ENCODE measurements at regions not wholly inside any gene's neighbourhood (a gene's known extent, or its start where the extent isn't known, plus 50 kb on each side); places are given as distances from the start of the nearest gene placed in this dataset.

GRCh38 chr15:81785181-81785580 lies 260.6 kb downstream of the MEX3B start:
- Histone ChIP-seq H3K4me3 (no peak overlapping the region), H3K27ac (no peak overlapping the region), H3K4me1 (no peaks in the 10 kb centered on the region), H3K36me3 (no peaks in the 10 kb centered on the region), H3K27me3 (no peaks in the 10 kb centered on the region), H3K9me3 (no peaks in the 10 kb centered on the region)
- DNase-seq, result no peak
- intact Hi-C loops (cut with DNase I; ENCODE audit: low total_unique reads), result no loop called here
- TF ChIP-seq CTCF (IDR thresholded peaks at IDR 0.05), result no peak
- no peak for TF ChIP-seq POLR2A (IDR thresholded peaks at IDR 0.05)

GRCh38 chr15:81784751-81785150 lies 261.1 kb downstream of the MEX3B start:
- H3K36me3 ChIP-seq, result no peaks in the 10 kb centered on the region
- H3K27me3 ChIP-seq, result no peaks in the 10 kb centered on the region
- H3K4me1 ChIP-seq, result no peaks in the 10 kb centered on the region
- TF ChIP-seq POLR2A (IDR thresholded peaks at IDR 0.05) (no peak), CTCF (IDR thresholded peaks at IDR 0.05) (no peak)
- DNase-seq, result no peak
- no peaks in the 10 kb centered on the region for H3K9me3 ChIP-seq
- no peak overlapping the region for H3K4me3 ChIP-seq
- H3K27ac ChIP-seq, result no peak overlapping the region
- intact Hi-C loops (cut with DNase I; ENCODE audit: low total_unique reads), result no loop called here

GRCh38 chr15:81783586-81783985 lies 262.2 kb downstream of the MEX3B start:
- no peaks in the 10 kb centered on the region for H3K9me3 ChIP-seq
- no peak for DNase-seq
- H3K4me3 ChIP-seq, result no peak overlapping the region
- H3K27me3 ChIP-seq, result no peaks in the 10 kb centered on the region
- H3K4me1 ChIP-seq, result no peaks in the 10 kb centered on the region
- no peak for TF ChIP-seq CTCF (IDR thresholded peaks at IDR 0.05)
- intact Hi-C loops (cut with DNase I; ENCODE audit: low total_unique reads), result no loop called here
- no peak overlapping the region for H3K27ac ChIP-seq
- no peaks in the 10 kb centered on the region for H3K36me3 ChIP-seq

GRCh38 chr15:81783076-81783475 lies 262.7 kb downstream of the MEX3B start:
- Histone ChIP-seq H3K9me3 (no peaks in the 10 kb centered on the region), H3K27ac (no peak overlapping the region), H3K27me3 (no peaks in the 10 kb centered on the region), H3K4me1 (no peaks in the 10 kb centered on the region), H3K4me3 (no peak overlapping the region), H3K36me3 (no peaks in the 10 kb centered on the region)
- intact Hi-C loops (cut with DNase I; ENCODE audit: low total_unique reads), result no loop called here
- no peak for DNase-seq
- TF ChIP-seq CTCF (IDR thresholded peaks at IDR 0.05) (no peak), POLR2A (IDR thresholded peaks at IDR 0.05) (no peak)

GRCh38 chr15:81781395-81781794 lies 264.4 kb downstream of the MEX3B start:
- H3K27ac ChIP-seq, result no peak overlapping the region
- no peaks in the 10 kb centered on the region for H3K36me3 ChIP-seq
- no peak for DNase-seq
- no peak overlapping the region for H3K4me3 ChIP-seq
- intact Hi-C loops (cut with DNase I; ENCODE audit: low total_unique reads), result no loop called here
- H3K4me1 ChIP-seq, result no peaks in the 10 kb centered on the region
- TF ChIP-seq POLR2A (IDR thresholded peaks at IDR 0.05) (no peak), CTCF (IDR thresholded peaks at IDR 0.05) (no peak)
- no peaks in the 10 kb centered on the region for H3K9me3 ChIP-seq
- H3K27me3 ChIP-seq, result no peaks in the 10 kb centered on the region
